Fibroblast of skin of left quadriceps (primary cell): ENCODE measurements at regions not wholly inside any gene's neighbourhood (a gene's known extent, or its start where the extent isn't known, plus 50 kb on each side); places are given as distances from the start of the nearest gene placed in this dataset.
"Not testable (repeated sequence)": the region's sequence is repeated elsewhere in the genome, so short reads cannot be mapped to it uniquely, and the experiment has no call there.

Source experiments
- DNase-seq, 2 experiments: peaks; one replicate each; pipeline ENCODE4 v3.0.0-alpha.2; 2013; ENCODE audit warnings: low read depth in 2 of 2

DNA sequence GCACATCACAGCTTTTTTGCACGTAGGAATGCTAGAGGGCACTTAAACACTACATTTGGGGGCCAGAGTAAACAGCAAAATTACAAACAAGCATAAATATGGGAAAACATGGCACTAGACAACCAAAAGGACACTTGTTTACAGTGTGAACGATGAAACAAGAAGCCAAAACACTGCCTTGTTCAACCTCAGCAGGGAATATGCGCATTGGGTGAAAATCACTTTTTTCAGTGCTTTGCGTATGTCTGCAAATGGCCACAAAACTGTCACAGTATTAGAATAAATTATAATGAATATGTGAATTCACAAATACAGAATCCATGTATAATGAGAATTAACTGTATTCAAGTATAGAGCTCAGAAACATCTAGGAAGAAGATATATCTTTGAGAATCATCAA lies 1064.0 kb upstream of the GYPC start:
- DNase-seq: no peak

GRCh38 chr2:125593036-125593435 lies 1062.9 kb upstream of the GYPC start:
- DNase-seq: no peak

GRCh38 chr2:125596612-125597011 lies 1059.3 kb upstream of the GYPC start:
- DNase-seq: no peak

- no peak for DNase-seq
Measured at GRCh38 chr2:125615438-125615837, 1040.5 kb upstream of the GYPC start.

DNA sequence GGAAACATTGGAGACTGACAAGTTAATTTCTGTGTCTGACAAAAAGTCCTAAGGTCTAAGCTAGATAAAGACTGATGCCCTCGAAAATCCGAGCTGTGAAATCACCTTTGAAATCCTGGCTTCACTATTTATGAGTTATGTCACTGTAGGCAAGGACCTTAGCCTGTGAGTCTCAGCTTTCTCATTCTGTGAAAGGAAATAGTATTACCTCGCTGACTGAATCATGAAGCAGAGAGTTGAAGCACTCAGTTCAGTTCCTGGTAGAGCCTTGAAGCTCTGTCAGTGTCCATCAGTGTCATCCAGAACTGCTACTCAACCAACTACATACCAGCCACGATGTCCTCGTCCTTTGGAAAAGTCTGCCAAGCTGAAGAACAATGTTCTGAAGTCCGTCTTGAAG lies 1025.6 kb upstream of the GYPC start:
- no peak for DNase-seq

- DNase-seq: no peak
Measured at GRCh38 chr2:125634662-125635061, 1021.3 kb upstream of the GYPC start.

DNA sequence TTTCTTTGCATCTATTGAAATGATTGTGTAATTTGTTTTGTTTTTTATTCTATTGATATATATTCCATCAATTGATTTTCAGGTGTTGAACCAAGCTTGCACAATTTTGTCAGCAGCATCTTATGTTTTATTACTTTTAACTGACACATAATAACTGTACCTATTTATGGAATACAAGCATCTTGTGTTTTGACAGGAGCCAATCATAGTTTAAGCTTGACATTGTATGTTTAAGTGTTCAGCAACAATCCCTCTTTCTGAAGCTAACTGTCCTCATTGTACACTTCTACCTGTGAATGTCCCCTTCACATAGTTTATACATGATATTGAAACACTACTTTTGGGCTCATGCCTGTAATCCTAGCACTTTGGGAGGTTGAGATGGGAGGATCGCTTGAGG lies 1017.6 kb upstream of the GYPC start:
- no peak for DNase-seq

- DNase-seq: no peak
Measured at GRCh38 chr2:125642032-125642431, 1013.9 kb upstream of the GYPC start.

DNA sequence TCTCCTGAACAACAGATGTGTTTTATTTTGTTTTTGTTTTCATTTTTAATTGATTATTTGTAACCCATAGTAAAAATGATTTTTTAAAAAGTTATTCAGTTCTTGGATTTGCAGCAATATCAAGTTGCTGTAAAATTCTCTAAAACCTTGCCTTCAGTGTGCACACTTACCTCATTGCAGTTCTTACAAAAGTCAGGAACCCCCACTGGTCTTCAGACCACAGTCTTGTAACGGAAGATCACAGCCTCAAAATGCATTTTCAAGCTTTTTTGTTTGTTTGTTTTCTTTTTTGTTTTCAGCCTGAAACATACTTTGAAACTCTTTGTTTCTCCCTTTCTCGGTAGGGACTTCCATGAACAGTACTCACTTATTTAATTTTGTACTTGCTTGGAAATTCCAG lies 1012.8 kb upstream of the GYPC start:
- no peak for DNase-seq

GRCh38 chr2:125643585-125643984 lies 1012.4 kb upstream of the GYPC start:
- no peak for DNase-seq

DNA sequence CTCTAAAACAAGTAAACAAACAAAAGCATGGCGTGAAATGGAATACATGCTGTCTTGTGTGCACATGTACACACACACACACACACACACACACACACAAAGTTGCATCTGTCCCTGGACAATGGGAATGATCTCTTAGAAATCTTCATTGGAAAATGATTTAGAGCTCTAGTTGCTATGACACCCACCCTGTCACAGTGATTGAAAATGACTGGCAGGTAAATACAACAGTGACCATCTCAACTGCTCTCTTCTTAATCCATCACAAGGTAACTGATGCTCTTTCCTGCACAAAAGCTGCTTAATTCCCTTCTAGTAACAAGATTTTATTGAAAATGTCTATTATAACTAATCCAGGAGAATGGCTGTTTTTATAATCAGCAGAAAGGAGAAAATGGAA lies 1011.7 kb upstream of the GYPC start:
- no peak for DNase-seq

GRCh38 chr2:125652280-125652679 lies 1003.7 kb upstream of the GYPC start:
- no peak for DNase-seq

DNA sequence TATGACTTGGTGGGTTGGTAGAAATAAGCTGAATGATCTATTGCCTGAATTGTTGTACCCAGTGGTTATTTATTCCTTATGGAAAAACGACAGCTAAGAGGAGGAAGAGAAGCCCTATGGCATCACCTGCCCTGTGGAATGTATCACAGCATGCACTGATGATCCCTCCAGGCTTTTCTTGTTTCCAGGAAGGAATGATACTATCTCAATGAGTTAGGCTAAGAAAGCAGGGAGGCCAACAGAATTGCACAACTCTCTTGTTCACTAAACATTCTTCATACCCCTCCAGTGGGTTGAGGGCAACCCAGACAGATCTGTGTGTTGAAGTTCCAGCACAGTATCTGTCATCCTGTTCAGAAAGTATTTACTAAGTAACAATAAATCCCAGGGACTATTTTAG lies 1001.7 kb upstream of the GYPC start:
- DNase-seq: no peak

DNA sequence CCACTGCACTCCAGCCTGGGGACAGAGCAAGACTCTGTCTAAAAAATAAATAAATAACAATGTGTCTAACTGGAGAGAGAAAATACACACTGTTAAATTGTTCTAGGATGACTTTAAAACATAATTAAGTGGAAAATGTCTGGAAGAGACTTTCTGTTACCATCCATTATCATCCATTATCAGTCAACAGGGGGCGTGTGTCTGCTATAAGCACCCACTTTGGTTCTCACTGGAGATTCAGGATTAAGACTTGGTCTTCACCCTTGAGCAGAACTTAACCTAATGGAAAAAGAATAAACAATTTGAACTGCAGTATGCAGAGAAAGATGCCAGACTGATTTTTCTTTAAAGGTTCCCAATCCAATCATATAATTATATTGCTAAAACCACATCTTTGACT lies 999.8 kb upstream of the GYPC start:
- no peak for DNase-seq

DNA sequence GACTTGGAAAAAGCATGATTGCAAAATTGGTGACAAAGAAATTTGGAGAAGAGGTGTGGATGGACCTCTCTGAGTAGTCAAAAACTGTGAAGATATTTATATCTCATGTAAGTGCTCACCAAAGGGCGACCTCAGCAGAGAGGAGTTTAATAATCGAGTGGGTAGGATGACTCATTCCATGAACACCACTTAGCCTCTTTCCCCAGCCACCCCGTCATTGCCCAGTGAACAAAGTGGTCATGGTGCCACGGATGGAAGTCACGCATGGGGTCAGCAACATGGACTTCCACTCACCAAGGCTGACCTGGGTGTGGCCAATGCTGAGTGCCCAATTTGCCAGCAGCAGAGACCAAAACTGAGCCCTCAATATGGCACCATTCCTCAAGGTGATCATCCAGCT lies 997.4 kb upstream of the GYPC start:
- no peak for DNase-seq

DNA sequence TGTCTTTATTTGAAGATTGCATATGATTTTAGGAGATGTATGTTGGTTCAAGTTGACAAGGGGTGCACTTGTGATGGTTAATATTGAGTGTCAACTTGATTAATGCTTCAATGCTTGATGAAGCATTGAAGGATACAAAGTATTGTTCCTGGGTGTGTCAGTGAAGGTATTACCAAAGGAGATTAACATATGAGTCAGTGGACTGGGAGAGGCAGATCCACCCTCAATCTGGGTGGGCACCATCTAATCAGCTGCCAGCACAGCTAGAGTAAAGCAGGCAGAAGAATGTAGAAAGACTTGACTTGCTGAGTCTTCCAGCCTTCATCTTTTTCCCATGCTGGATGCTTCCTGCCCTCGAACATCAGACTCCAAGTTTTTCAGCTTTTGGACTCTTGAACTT lies 995.6 kb upstream of the GYPC start:
- not testable (repeated sequence) for DNase-seq

DNA sequence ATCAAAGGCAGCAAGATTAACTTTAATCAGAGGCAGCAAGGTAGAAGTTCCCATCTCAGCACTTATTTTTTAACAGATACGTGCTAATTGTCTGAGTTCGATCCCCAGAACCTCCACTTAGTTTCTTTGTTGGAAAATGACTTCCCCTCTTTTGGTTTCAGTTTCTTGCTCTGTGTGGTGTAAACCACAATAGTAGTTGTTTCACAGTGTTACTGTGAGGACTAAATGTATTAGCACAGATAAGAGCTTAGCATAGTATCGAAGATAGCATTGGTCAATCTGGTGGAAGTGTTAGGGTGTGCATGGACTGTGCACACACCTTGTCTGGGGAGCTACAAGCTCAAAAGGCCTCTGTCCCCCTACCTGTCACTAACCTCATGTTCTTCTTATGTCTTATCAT lies 988.3 kb upstream of the GYPC start:
- DNase-seq: no peak

GRCh38 chr2:125679903-125680302 lies 976.1 kb upstream of the GYPC start:
- no peak for DNase-seq

GRCh38 chr2:125680809-125681208 lies 975.1 kb upstream of the GYPC start:
- no peak for DNase-seq

GRCh38 chr2:125681576-125681975 lies 974.4 kb upstream of the GYPC start:
- DNase-seq: no peak

- DNase-seq: no peak
Measured at GRCh38 chr2:125681976-125682805, 973.8 kb upstream of the GYPC start.

- DNase-seq: no peak
Measured at GRCh38 chr2:125684256-125684655, 971.7 kb upstream of the GYPC start.

- no peak for DNase-seq
Measured at GRCh38 chr2:125684932-125685331, 971.0 kb upstream of the GYPC start.

DNA sequence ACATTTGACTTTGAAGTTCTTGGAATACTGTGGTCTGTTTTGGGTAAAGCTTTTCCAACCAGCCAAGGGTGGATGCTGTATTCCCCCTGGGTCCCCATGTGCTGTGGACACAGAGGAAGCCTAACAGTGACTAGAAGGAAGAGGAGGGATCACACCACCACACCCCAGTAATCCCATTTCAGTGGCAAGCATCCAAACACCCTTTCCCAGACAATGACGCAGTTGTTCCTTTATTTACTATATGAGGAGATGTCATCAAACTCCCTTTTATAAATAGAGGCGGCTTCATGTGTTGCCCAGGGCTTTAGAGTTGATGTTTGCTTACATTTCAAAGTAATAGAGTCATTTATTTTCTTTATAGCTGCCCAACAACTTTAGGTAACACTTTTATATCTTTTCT lies 959.4 kb upstream of the GYPC start:
- DNase-seq: no peak
